ENCODE measurements at regions not wholly inside any gene's neighbourhood (a gene's known extent, or its start where the extent isn't known, plus 50 kb on each side); places are given as distances from the start of the nearest gene placed in this dataset.

- TF ChIP-seq, protein P1, sequence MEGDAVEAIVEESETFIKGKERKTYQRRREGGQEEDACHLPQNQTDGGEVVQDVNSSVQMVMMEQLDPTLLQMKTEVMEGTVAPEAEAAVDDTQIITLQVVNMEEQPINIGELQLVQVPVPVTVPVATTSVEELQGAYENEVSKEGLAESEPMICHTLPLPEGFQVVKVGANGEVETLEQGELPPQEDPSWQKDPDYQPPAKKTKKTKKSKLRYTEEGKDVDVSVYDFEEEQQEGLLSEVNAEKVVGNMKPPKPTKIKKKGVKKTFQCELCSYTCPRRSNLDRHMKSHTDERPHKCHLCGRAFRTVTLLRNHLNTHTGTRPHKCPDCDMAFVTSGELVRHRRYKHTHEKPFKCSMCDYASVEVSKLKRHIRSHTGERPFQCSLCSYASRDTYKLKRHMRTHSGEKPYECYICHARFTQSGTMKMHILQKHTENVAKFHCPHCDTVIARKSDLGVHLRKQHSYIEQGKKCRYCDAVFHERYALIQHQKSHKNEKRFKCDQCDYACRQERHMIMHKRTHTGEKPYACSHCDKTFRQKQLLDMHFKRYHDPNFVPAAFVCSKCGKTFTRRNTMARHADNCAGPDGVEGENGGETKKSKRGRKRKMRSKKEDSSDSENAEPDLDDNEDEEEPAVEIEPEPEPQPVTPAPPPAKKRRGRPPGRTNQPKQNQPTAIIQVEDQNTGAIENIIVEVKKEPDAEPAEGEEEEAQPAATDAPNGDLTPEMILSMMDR (IDR thresholded peaks at IDR 0.05), result no peak
- no peak for TF ChIP-seq EZH2 (IDR thresholded peaks at IDR 0.05; ENCODE audit: borderline replicate concordance, insufficient read depth, low read depth, low read length, poor library complexity, severe bottlenecking)
Measured at GRCh38 chr2:105641389-105641811, 103.3 kb upstream of the NCK2 start.
